Erythroblast (primary cell): ENCODE measurements at regions not wholly inside any gene's neighbourhood (a gene's known extent, or its start where the extent isn't known, plus 50 kb on each side); places are given as distances from the start of the nearest gene placed in this dataset.

Source experiments
- DNase-seq, 2 experiments: peaks; one replicate each; lab custom pipeline; 2025; lab: John Stamatoyannopoulos, UW
- GATA1 ChIP-seq: IDR thresholded peaks from 2 replicates; pipeline ENCODE4 v1.6.1; 2011; ENCODE audit warnings: low read depth, mild to moderate bottlenecking, control low read depth, low read length, moderate library complexity
- POLR2A ChIP-seq: IDR thresholded peaks from 2 replicates; pipeline ENCODE4 v1.6.1; 2011; ENCODE audit warnings: mild to moderate bottlenecking, low read length

DNA sequence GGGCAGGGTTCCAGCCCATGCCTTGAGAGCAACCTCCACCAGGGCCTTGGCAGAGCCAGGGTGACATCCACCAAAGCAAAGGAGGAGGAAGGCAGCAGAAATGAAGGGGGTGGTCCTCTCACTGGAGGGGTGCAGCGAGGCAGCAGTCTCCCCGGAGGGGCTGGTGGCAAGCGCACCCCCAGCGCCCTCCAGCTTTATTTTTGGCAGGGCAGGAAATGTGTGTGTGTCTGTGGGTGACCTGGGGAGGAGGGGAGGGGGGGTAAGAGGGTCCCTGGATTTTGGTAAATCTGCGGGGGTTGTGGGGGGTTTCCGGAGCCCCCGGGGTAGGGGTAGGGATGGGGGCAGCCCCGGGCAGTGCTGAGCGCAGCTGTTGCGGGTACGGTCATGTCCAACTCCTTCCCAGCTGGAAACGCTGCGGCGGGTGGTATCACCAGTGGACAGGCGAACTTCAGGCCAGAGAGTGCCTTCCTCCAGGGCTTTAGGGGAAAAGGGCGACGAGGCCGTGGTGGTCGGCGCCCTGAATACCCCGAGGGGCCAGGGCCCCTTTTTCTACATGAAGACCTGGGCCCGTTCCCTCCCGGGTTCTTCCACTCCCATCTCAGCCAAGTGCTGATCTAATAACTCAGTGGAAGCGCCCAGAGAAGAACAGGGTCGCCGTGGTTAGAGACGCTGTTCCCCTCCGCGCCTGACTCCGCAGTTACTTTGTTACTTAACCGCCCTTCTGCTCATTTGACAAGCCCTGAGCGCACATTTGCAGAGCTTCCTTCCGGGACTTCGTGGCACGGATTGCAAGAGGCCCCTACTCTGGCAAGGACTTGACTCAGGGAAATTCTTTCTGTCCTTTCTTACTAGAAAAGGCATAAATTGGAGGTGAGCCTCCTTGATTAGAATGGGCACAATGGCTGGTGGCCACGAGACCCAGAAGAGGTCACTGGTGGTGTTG is 55.2 kb downstream of the FOS start:
- TF ChIP-seq GATA1 = no peak
- peak in 1 of 2 experiments; percentile 10 for DNase-seq

DNA sequence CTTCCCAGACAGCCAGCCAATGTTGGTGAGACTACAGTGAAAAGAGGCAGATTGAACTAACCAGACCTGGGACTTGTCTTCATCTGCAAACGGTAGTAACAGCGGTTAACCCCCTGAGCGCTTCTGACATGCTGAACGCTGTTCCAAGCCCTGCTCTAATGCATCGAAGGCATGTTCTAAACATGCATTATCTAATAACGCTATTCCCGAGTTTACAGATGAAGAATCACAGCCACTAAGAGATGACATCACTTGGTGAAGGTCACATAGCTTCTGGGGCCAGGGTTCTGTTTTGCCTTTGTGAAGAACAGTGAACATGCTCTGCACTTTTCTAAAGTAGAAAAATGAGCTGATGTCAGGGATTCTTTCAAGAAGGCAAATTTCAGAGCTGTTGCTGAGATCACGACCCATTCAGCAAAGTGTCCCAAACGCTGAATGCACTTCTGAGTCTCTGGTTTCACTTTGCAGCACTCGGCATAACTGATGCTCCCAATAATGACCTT is 56.0 kb downstream of the FOS start:
- no peak for TF ChIP-seq GATA1
- TF ChIP-seq POLR2A = no peak
- no peak for DNase-seq

DNA sequence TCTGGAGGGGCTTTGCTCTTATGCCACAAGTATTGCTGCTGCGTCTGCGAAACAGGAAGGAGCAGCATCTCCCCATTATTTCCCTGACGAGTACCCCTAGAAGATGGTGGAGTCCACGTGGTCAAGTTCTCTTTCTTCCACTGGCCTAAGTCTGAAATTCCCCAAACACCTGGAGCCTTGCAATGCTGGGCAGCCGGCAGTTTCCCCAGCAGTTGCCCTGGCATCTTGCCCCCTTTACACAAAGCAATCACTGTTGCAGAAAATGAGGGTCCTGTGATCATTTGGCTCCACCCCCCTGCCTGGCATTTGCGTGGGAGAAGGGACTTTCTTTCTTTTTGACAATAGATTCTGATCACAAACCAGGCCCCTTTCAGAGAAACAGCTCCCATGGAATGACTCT is 56.9 kb downstream of the FOS start:
- no peak for TF ChIP-seq POLR2A
- TF ChIP-seq GATA1 = no peak
- no peak for DNase-seq

DNA sequence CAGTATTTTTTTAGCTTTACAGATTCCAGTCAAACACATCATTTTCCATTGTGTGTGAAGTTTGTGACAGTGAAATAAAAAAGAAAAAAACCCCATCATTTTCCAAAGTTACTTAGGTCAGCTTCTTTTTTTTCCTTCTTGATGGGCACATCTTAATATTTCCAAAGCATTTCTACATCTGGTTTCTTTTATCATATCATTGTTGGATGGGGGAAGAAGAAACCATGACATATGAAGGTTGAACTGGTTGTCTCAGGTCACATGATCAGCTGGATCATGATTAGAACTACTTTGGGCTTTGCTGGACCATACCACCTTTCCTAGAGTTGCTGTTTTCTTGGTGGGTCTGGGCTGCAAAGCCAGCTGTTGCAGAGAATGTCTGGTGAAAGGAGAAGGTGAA is 59.8 kb downstream of the FOS start:
- TF ChIP-seq GATA1 = no peak
- TF ChIP-seq POLR2A = no peak

DNA sequence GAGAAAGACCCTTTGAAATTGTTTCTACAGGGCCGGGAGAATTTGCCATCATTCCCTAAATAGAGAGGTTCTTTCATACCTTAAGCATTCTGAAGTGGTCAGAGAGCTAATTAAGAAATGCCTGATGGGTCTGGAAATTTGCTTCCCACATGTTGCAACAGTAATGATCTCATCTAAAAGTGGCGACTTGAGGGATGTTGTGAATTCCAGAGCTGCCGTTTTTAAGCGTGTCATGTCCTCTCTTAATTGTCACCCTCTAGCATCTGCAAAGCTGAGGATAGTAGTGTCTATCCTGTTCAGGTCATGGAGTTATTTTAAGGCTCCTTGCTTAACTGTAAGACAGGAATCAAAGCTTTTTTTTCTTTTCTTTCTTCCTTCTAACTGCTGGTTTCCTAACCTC is 60.4 kb downstream of the FOS start:
- DNase-seq = no peak
- TF ChIP-seq POLR2A = no peak
- TF ChIP-seq GATA1 = no peak

More for the DNA sequence above, 59.8 kb downstream of the FOS start:
- DNase-seq = no peak

DNA sequence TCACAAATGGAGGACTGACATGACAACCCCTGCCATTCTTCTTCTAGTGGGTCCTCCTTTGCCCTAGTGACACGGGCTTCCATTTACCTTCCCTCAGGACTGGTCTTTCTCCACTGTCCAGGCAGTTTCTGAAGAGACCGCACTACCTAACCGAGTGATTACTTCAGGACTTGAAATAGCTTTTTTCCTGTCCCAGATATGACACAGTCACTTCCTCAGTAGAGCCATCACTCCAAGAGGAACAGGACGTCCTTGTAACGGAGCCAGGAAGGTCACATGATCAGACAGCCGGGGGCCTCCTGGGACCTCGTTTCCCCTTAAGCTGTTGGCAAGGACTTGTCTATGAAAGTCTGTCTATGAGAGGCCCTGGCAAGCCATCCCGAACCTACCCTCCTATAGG is 62.3 kb downstream of the FOS start:
- no peak for TF ChIP-seq POLR2A
- no peak for TF ChIP-seq GATA1
- DNase-seq = no peak

DNA sequence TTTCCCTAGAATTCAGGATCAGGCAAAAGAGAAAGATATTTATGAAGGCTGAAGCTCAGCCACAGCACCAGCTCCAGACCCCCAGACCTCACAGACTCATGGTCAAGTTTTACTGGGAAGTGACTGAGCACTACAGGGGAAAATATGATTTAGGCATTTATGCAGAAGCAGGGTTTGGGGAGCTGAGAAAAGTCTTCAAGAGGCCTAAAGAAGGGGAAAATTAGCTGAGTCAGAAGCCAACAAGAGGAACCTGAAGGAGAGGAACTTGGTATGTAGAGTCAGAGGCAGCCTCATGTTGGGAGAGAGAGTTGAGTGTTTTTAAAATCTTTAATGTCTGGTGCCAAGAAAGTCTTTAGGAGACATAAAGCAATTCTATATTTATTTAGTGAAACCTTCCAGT is 63.0 kb downstream of the FOS start:
- peak in 1 of 2 experiments; percentile 17 for DNase-seq
- TF ChIP-seq GATA1 = no peak
- no peak for TF ChIP-seq POLR2A

DNA sequence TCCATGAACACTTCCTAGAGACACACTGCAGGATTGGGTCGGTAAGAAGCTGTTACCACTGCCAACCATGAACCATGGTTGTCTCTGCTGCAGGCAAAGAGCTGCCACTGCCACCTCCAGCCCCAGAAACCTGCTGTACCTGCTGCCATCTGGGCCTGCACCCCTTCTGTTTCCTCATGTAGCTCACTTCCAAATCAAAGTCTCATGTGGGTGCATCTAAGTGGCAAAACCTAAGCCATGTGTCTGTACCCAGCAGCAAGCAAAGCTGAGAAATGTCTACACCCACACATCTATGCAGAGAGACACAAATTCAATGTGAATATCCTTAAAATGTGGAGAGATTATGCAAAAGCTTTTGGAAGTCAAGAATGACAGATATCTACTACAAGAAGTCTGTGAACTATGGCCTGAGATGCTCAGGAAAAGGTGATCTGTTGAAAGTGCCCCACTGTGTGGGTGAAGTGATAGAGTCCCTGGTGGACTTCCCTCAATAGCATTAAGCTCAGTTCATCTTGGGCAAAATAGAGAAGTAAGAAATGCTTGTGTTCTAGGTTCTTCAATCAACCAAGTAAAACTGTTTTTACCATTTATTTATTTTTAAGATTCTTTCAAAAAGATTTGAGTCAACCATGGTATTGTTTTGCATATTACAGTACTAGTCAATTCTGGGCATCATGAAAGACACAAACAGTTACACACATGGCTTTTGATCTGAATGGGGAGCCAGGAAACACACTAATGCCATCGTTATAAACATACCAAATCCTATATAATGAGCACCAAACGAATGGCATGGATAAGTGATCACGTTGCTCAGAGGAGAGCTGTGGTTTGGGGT is 64.4 kb downstream of the FOS start:
- TF ChIP-seq POLR2A (no peak), GATA1 (no peak)
- DNase-seq = no peak

DNA sequence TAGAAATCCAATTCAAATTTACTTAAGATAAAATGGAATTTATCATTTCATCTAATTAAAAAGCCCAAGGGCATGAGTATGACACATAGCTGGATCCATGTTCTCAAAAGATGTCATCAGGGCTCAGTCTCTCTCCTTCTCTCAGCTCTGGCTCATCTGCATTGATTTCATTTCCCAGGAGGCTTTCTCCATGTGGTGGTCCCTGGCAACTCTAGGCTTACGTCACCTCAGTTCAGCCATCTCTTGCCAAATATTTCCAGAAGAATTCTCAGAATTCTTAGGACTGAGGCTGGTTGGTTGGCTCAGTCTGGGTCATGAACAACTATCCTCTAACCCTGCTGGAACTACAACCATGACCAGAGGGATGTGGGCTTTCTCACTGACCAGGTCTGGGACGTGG is 65.3 kb downstream of the FOS start:
- TF ChIP-seq GATA1 = no peak
- no peak for TF ChIP-seq POLR2A
- no peak for DNase-seq

DNA sequence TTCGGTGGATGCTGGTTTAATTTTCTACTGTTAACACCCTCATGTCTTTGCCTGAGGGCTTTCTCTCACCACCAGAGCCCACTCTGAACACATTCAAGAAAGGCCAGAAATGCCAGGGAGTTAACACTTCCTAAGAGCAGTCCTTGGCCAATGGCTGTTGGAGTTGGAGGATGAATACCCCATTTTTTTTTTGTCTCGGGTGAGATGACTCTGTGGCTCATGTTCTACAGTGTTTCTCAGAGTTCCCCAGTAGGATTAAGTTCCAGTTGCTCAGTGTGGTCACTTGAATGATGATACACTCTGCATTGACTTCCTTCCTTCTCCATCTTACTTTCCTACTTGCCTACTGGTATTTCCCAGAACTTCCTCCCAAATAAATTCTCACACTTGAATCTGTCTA is 65.8 kb downstream of the FOS start:
- DNase-seq = no peak
- no peak for TF ChIP-seq GATA1
- TF ChIP-seq POLR2A = no peak

DNA sequence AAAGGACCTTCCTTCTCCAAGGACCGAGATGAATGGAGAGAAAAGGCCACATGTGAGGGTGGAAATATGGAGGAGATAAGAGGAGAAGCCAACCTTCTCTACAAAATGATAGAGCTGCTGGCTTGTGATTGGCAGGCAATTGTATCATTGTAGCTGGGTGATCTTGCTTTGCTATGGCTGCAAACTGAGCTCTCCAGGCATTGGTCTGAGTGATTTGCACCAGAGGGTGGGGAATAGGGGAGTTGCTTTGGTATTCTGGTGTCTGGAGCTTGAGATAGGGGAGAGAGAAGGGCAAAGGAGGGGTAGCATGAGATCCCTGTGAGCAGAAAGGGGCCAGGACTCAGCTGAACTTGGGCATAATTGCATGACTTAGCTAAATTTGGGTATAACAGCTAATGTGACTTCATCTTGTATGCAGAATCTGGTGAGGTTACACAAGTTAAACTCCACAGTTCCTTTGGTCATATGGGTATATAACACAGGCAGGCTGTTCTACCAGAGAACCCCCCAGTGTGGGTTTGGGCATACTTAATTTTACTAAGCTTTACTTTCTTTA is 72.0 kb downstream of the FOS start:
- DNase-seq = peak; percentile 91 to 98
- TF ChIP-seq GATA1 (no peak), POLR2A (peak; percentile 71)

DNA sequence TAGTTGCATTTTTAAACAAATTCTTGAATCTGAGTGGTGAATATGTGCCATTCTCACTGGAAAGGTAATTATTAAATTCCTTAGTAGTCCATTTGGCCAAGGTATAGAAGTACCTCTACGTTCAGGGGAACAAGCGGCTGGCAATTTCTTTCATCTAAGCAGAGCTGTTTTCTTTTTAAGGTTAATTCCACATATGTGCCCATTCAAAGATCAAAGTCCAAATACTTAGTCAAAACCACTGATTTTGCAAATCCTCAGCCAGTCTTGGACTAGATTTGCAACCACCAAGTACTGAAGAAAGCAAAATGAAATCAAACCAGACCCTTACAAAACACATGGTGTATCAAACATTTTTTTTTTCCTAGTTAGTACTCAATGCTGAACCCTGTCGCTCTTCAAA is 68.7 kb upstream of the JDP2 start:
- no peak for DNase-seq
- no peak for TF ChIP-seq POLR2A
- no peak for TF ChIP-seq GATA1

DNA sequence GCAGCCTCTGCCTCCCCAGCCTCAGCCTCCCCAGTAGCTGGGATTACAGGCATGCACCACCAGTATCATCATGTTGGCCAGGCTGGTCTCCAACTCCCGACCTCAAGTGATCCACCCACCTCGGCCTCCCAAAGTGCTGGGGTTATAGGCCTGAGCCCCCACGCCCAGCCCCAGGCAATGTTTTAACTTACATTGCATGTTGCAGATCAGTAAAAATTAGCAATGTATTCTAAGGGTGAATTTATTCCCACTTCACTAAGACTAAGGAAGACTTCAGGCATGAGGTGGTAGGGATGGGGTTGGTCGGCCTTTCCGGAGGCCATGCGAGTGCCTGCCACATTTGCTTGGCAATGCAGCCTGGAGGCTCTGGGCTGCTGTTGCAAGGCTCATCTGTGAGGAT is 66.8 kb upstream of the JDP2 start:
- no peak for TF ChIP-seq GATA1
- no peak for TF ChIP-seq POLR2A
- no peak for DNase-seq
